Activated CD4-positive, alpha-beta memory T cell treated with anti-CD3 and anti-CD28 coated beads for 36 hours (primary cell): ENCODE measurements at regions not wholly inside any gene's neighbourhood (a gene's known extent, or its start where the extent isn't known, plus 50 kb on each side); places are given as distances from the start of the nearest gene placed in this dataset.

Experiments
- CTCF ChIA-PET: fragments of 350-600 bp; sonication (Branson Sonifier 250); formaldehyde crosslinking; loops from one replicate; lab custom pipeline; 2021; ENCODE audit warnings: antibody characterized with exemption, inconsistent platforms; lab: Charles Lee
- POLR2A ChIA-PET: fragments of 350-600 bp; sonication (Branson Sonifier 250); formaldehyde crosslinking; loops from one replicate; lab custom pipeline; 2021; ENCODE audit warnings: antibody characterized with exemption; lab: Charles Lee
- DNase-seq: peaks from one replicate; pipeline ENCODE4 v3.0.0-alpha.2; 2020
- H3K27ac Mint-ChIP-seq: one replicate; pipeline ENCODE4 v1.8.0; 2021; ENCODE audit warnings: mixed read lengths
- H3K27me3 Mint-ChIP-seq: one replicate; pipeline ENCODE4 v1.8.0; 2021; ENCODE audit warnings: mixed read lengths
- H3K36me3 Mint-ChIP-seq: one replicate; pipeline ENCODE4 v1.8.0; 2021; ENCODE audit warnings: mixed read lengths
- H3K4me1 Mint-ChIP-seq: one replicate; pipeline ENCODE4 v1.8.0; 2021; ENCODE audit warnings: low read depth, mixed read lengths
- H3K4me3 Mint-ChIP-seq: one replicate; pipeline ENCODE4 v1.8.0; 2021; ENCODE audit warnings: mild to moderate bottlenecking, mixed read lengths
- H3K9me3 Mint-ChIP-seq: one replicate; pipeline ENCODE4 v1.8.0; 2021; ENCODE audit warnings: mixed read lengths
- intact Hi-C: fragments of 100-400 bp; cut with micrococcal nuclease; formaldehyde crosslinking; loops from one replicate; pipeline ENCODE4 v1.15.1; 2023

- POLR2A ChIA-PET, result no interaction called here
- intact Hi-C loops, result no loop called here
- Mint-ChIP-seq H3K27me3 (no peaks in the 10 kb centered on the region), H3K4me1 (no peaks in the 10 kb centered on the region), H3K36me3 (no peaks in the 10 kb centered on the region), H3K4me3 (no peak overlapping the region), H3K27ac (no peak overlapping the region), H3K9me3 (no peaks in the 10 kb centered on the region)
- CTCF ChIA-PET, result no interaction called here
- DNase-seq, result no peak
Measured at GRCh38 chr3:3745693-3746092, 53.5 kb upstream of the LRRN1 start.

GRCh38 chr3:3744826-3745225, 54.4 kb upstream of the LRRN1 start:
- Mint-ChIP-seq H3K27me3 (no peaks in the 10 kb centered on the region), H3K4me1 (no peaks in the 10 kb centered on the region), H3K4me3 (no peak overlapping the region), H3K36me3 (no peaks in the 10 kb centered on the region), H3K9me3 (no peaks in the 10 kb centered on the region), H3K27ac (no peak overlapping the region)
- intact Hi-C loops, result no loop called here
- CTCF ChIA-PET, result no interaction called here
- POLR2A ChIA-PET, result no interaction called here
- no peak for DNase-seq

GRCh38 chr3:3743754-3744153, 55.5 kb upstream of the LRRN1 start:
- no peaks in the 10 kb centered on the region for H3K27me3 Mint-ChIP-seq
- POLR2A ChIA-PET, result no interaction called here
- intact Hi-C loops, result no loop called here

GRCh38 chr3:3740061-3740460, 59.2 kb upstream of the LRRN1 start:
- H3K27ac Mint-ChIP-seq, result no peak overlapping the region
- DNase-seq, result no peak
- intact Hi-C loops, result no loop called here
- no peaks in the 10 kb centered on the region for H3K36me3 Mint-ChIP-seq
- no peak overlapping the region for H3K4me3 Mint-ChIP-seq
- no peaks in the 10 kb centered on the region for H3K9me3 Mint-ChIP-seq
- no peaks in the 10 kb centered on the region for H3K4me1 Mint-ChIP-seq
- CTCF ChIA-PET, result no interaction called here
- POLR2A ChIA-PET, result no interaction called here
- no peaks in the 10 kb centered on the region for H3K27me3 Mint-ChIP-seq

More at GRCh38 chr3:3743754-3744153, 55.5 kb upstream of the LRRN1 start:
- DNase-seq, result no peak
- CTCF ChIA-PET, result no interaction called here
- Mint-ChIP-seq H3K4me3 (no peak overlapping the region), H3K4me1 (no peaks in the 10 kb centered on the region), H3K36me3 (no peaks in the 10 kb centered on the region), H3K9me3 (no peaks in the 10 kb centered on the region), H3K27ac (no peak overlapping the region)

- Mint-ChIP-seq H3K27me3 (no peaks in the 10 kb centered on the region), H3K9me3 (no peaks in the 10 kb centered on the region), H3K27ac (no peak overlapping the region), H3K4me1 (no peaks in the 10 kb centered on the region), H3K4me3 (no peak overlapping the region), H3K36me3 (no peaks in the 10 kb centered on the region)
- intact Hi-C loops, result no loop called here
- ChIA-PET POLR2A (no interaction called here), CTCF (no interaction called here)
- no peak for DNase-seq
Measured at GRCh38 chr3:3739330-3740060, 59.7 kb upstream of the LRRN1 start.

- no peaks in the 10 kb centered on the region for H3K36me3 Mint-ChIP-seq
- intact Hi-C loops, result no loop called here
- no peak for DNase-seq
- POLR2A ChIA-PET, result no interaction called here
- no peaks in the 10 kb centered on the region for H3K9me3 Mint-ChIP-seq
- H3K4me1 Mint-ChIP-seq, result no peaks in the 10 kb centered on the region
- no peak overlapping the region for H3K4me3 Mint-ChIP-seq
- CTCF ChIA-PET, result no interaction called here
- H3K27ac Mint-ChIP-seq, result no peak overlapping the region
- H3K27me3 Mint-ChIP-seq, result no peaks in the 10 kb centered on the region
Measured at GRCh38 chr3:3737531-3737930, 61.7 kb upstream of the LRRN1 start.

GRCh38 chr3:3735919-3736318, 63.3 kb upstream of the LRRN1 start:
- no peak overlapping the region for H3K4me3 Mint-ChIP-seq
- no peaks in the 10 kb centered on the region for H3K9me3 Mint-ChIP-seq
- H3K36me3 Mint-ChIP-seq, result no peaks in the 10 kb centered on the region
- H3K27me3 Mint-ChIP-seq, result no peaks in the 10 kb centered on the region
- CTCF ChIA-PET, result no interaction called here
- no peak for DNase-seq
- POLR2A ChIA-PET, result no interaction called here
- intact Hi-C loops, result no loop called here
- no peaks in the 10 kb centered on the region for H3K4me1 Mint-ChIP-seq
- no peak overlapping the region for H3K27ac Mint-ChIP-seq

GRCh38 chr3:3734881-3735280, 64.3 kb upstream of the LRRN1 start:
- DNase-seq, result no peak
- ChIA-PET CTCF (no interaction called here), POLR2A (no interaction called here)
- Mint-ChIP-seq H3K36me3 (no peaks in the 10 kb centered on the region), H3K27ac (no peak overlapping the region), H3K4me3 (no peak overlapping the region), H3K4me1 (no peaks in the 10 kb centered on the region), H3K27me3 (no peaks in the 10 kb centered on the region), H3K9me3 (no peaks in the 10 kb centered on the region)
- intact Hi-C loops, result no loop called here

GRCh38 chr3:3729261-3729660, 70.0 kb upstream of the LRRN1 start:
- intact Hi-C loops, result no loop called here
- no peaks in the 10 kb centered on the region for H3K36me3 Mint-ChIP-seq
- POLR2A ChIA-PET, result no interaction called here
- H3K27ac Mint-ChIP-seq, result no peak overlapping the region
- H3K4me3 Mint-ChIP-seq, result no peak overlapping the region
- no peaks in the 10 kb centered on the region for H3K9me3 Mint-ChIP-seq
- no peak for DNase-seq
- no peaks in the 10 kb centered on the region for H3K4me1 Mint-ChIP-seq
- CTCF ChIA-PET, result no interaction called here
- H3K27me3 Mint-ChIP-seq, result no peaks in the 10 kb centered on the region

- H3K27ac Mint-ChIP-seq, result no peak overlapping the region
- H3K27me3 Mint-ChIP-seq, result no peaks in the 10 kb centered on the region
- no peaks in the 10 kb centered on the region for H3K4me1 Mint-ChIP-seq
- intact Hi-C loops, result no loop called here
- ChIA-PET POLR2A (no interaction called here), CTCF (no interaction called here)
- no peaks in the 10 kb centered on the region for H3K36me3 Mint-ChIP-seq
- H3K9me3 Mint-ChIP-seq, result no peaks in the 10 kb centered on the region
- H3K4me3 Mint-ChIP-seq, result no peak overlapping the region
- no peak for DNase-seq
Measured at GRCh38 chr3:3726549-3726948, 72.7 kb upstream of the LRRN1 start.

GRCh38 chr3:3714572-3714971, 84.7 kb upstream of the LRRN1 start:
- ChIA-PET POLR2A (no interaction called here), CTCF (no interaction called here)
- DNase-seq, result no peak
- Mint-ChIP-seq H3K9me3 (peaks cover 5% of the 10 kb centered on the region), H3K4me1 (no peaks in the 10 kb centered on the region), H3K4me3 (no peak overlapping the region), H3K27ac (no peak overlapping the region), H3K27me3 (no peaks in the 10 kb centered on the region), H3K36me3 (no peaks in the 10 kb centered on the region)
- intact Hi-C loops, result no loop called here

- ChIA-PET POLR2A (no interaction called here), CTCF (no interaction called here)
- H3K36me3 Mint-ChIP-seq, result no peaks in the 10 kb centered on the region
- H3K27me3 Mint-ChIP-seq, result no peaks in the 10 kb centered on the region
- intact Hi-C loops, result no loop called here
- peaks cover 3% of the 10 kb centered on the region for H3K9me3 Mint-ChIP-seq
- no peak overlapping the region for H3K27ac Mint-ChIP-seq
- no peaks in the 10 kb centered on the region for H3K4me1 Mint-ChIP-seq
- no peak for DNase-seq
- H3K4me3 Mint-ChIP-seq, result no peak overlapping the region
Measured at GRCh38 chr3:3712971-3713370, 86.3 kb upstream of the LRRN1 start.

- CTCF ChIA-PET, result no interaction called here
- Mint-ChIP-seq H3K4me3 (no peak overlapping the region), H3K27me3 (no peaks in the 10 kb centered on the region), H3K27ac (no peak overlapping the region), H3K36me3 (no peaks in the 10 kb centered on the region), H3K4me1 (no peaks in the 10 kb centered on the region), H3K9me3 (no peaks in the 10 kb centered on the region)
- POLR2A ChIA-PET, result no interaction called here
- DNase-seq, result no peak
- intact Hi-C loops, result no loop called here
Measured at GRCh38 chr3:3708769-3709115, 90.5 kb upstream of the LRRN1 start.
